ENCODE measurements at regions not wholly inside any gene's neighbourhood (a gene's known extent, or its start where the extent isn't known, plus 50 kb on each side); places are given as distances from the start of the nearest gene placed in this dataset.

DNA sequence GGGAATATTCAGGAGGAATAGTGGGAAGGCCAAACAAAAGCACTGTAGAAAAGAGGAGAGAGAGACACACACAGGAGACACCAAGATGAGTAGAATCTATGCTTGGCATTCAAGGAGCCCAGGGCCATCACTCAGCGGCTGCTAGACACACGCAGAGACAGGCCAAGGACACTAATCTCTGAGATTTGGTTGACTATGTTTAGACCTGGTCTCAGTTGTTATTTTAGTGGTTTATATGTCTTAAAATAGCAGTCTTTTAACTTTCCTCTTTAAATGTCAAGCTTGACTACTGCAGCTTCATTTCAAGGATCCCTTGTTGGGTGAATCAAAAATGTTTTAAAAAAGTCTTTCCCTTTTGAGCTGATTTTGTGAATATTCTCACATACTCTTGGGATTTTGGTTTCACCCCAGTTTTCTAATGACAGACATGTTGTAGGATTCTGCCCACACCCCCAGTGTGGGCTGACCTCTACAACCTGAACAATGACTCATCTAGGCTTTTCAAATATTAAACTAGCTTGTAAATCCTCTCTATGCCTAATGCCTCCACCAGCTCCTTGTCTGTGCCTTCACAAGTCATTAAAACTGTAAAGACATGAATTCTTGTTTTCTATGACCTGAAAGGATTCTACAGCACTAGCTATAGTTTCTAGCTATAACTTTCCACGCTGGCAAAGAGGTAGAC lies 142.7 kb upstream of the EXOC2 start:
- TF ChIP-seq, protein P1, sequence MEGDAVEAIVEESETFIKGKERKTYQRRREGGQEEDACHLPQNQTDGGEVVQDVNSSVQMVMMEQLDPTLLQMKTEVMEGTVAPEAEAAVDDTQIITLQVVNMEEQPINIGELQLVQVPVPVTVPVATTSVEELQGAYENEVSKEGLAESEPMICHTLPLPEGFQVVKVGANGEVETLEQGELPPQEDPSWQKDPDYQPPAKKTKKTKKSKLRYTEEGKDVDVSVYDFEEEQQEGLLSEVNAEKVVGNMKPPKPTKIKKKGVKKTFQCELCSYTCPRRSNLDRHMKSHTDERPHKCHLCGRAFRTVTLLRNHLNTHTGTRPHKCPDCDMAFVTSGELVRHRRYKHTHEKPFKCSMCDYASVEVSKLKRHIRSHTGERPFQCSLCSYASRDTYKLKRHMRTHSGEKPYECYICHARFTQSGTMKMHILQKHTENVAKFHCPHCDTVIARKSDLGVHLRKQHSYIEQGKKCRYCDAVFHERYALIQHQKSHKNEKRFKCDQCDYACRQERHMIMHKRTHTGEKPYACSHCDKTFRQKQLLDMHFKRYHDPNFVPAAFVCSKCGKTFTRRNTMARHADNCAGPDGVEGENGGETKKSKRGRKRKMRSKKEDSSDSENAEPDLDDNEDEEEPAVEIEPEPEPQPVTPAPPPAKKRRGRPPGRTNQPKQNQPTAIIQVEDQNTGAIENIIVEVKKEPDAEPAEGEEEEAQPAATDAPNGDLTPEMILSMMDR (IDR thresholded peaks at IDR 0.05), result no peak
- peak; percentile 30 for TF ChIP-seq POLR2A (IDR thresholded peaks at IDR 0.05)
